ENCODE measurements at regions not wholly inside any gene's neighbourhood (a gene's known extent, or its start where the extent isn't known, plus 50 kb on each side); places are given as distances from the start of the nearest gene placed in this dataset.

- Histone ChIP-seq H3K9me3 (ENCODE audit: low read depth) (no peaks in the 10 kb centered on the region), H3K27ac (no peak overlapping the region), H3K27me3 (no peaks in the 10 kb centered on the region), H3K4me1 (no peaks in the 10 kb centered on the region), H3K36me3 (no peaks in the 10 kb centered on the region), H3K4me3 (no peak overlapping the region), H2AFZ (replicated peaks) (no peak overlapping the region), H3K4me2 (no peak overlapping the region), H3F3A (ENCODE audit: low read depth) (no peaks in the 10 kb centered on the region), H3K9ac (no peak overlapping the region), H3K79me2 (ENCODE audit: low read depth) (no peaks in the 10 kb centered on the region), H4K20me1 (ENCODE audit: low read depth) (no peaks in the 10 kb centered on the region)
- DNase-seq (ENCODE audit: low spot score), result no peak
- no peaks in the 10 kb centered on the region for H3K4me1 Mint-ChIP-seq
- no peak overlapping the region for H3K4me3 Mint-ChIP-seq
- H3K9me3 Mint-ChIP-seq, result no peaks in the 10 kb centered on the region
- no peaks in the 10 kb centered on the region for H3K27me3 Mint-ChIP-seq (ENCODE audit: insufficient read depth, low read depth)
- H3K36me3 Mint-ChIP-seq, result no peaks in the 10 kb centered on the region
- H3K27ac Mint-ChIP-seq, result peak overlapping the region; percentile 21
- no peak for TF ChIP-seq CTCF (IDR thresholded peaks at IDR 0.05)
- TF ChIP-seq EZH2 (IDR thresholded peaks at IDR 0.05), result no peak
- no peak for TF ChIP-seq EZH2phosphoT487 (IDR thresholded peaks at IDR 0.05)
These were observed 191.7 kb upstream of the GSC start for GRCh38 chr14:94961386-94962165.

GRCh38 chr14:94960285-94961001 lies 190.5 kb upstream of the GSC start:
- H3K4me2 ChIP-seq, result no peak overlapping the region
- Mint-ChIP-seq H3K4me1 (no peaks in the 10 kb centered on the region), H3K9me3 (no peaks in the 10 kb centered on the region), H3K27me3 (ENCODE audit: insufficient read depth, low read depth) (no peaks in the 10 kb centered on the region), H3K27ac (no peak overlapping the region), H3K36me3 (no peaks in the 10 kb centered on the region), H3K4me3 (no peak overlapping the region)
- no peaks in the 10 kb centered on the region for H3K9me3 ChIP-seq (ENCODE audit: low read depth)
- no peaks in the 10 kb centered on the region for H4K20me1 ChIP-seq (ENCODE audit: low read depth)
- H3K36me3 ChIP-seq, result no peaks in the 10 kb centered on the region
- no peak overlapping the region for H3K27ac ChIP-seq
- no peak overlapping the region for H3K9ac ChIP-seq
- H2AFZ ChIP-seq (replicated peaks), result no peak overlapping the region
- H3K27me3 ChIP-seq, result no peaks in the 10 kb centered on the region
- TF ChIP-seq EZH2phosphoT487 (IDR thresholded peaks at IDR 0.05) (no peak), CTCF (IDR thresholded peaks at IDR 0.05) (no peak), EZH2 (IDR thresholded peaks at IDR 0.05) (no peak)
- no peaks in the 10 kb centered on the region for H3K79me2 ChIP-seq (ENCODE audit: low read depth)
- no peak for DNase-seq (ENCODE audit: low spot score)
- no peaks in the 10 kb centered on the region for H3F3A ChIP-seq (ENCODE audit: low read depth)
- H3K4me1 ChIP-seq, result no peaks in the 10 kb centered on the region
- no peak overlapping the region for H3K4me3 ChIP-seq

GRCh38 chr14:94953541-94954260 lies 183.8 kb upstream of the GSC start:
- no peaks in the 10 kb centered on the region for H3K36me3 ChIP-seq
- no peak overlapping the region for H3K9ac ChIP-seq
- Mint-ChIP-seq H3K4me1 (no peaks in the 10 kb centered on the region), H3K27me3 (ENCODE audit: insufficient read depth, low read depth) (peaks cover 2% of the 10 kb centered on the region), H3K4me3 (no peak overlapping the region), H3K9me3 (no peaks in the 10 kb centered on the region), H3K36me3 (no peaks in the 10 kb centered on the region), H3K27ac (no peak overlapping the region)
- no peak overlapping the region for H3K4me3 ChIP-seq
- TF ChIP-seq EZH2 (IDR thresholded peaks at IDR 0.05), result no peak
- no peak for TF ChIP-seq EZH2phosphoT487 (IDR thresholded peaks at IDR 0.05)
- no peak for TF ChIP-seq CTCF (IDR thresholded peaks at IDR 0.05)
- no peaks in the 10 kb centered on the region for H4K20me1 ChIP-seq (ENCODE audit: low read depth)
- H3K27me3 ChIP-seq, result no peaks in the 10 kb centered on the region
- H3K79me2 ChIP-seq (ENCODE audit: low read depth), result no peaks in the 10 kb centered on the region
- no peak overlapping the region for H3K4me2 ChIP-seq
- no peak for DNase-seq (ENCODE audit: low spot score)
- H3K4me1 ChIP-seq, result no peaks in the 10 kb centered on the region
- H3K9me3 ChIP-seq (ENCODE audit: low read depth), result no peaks in the 10 kb centered on the region
- H2AFZ ChIP-seq (replicated peaks), result no peak overlapping the region
- H3F3A ChIP-seq (ENCODE audit: low read depth), result no peaks in the 10 kb centered on the region
- H3K27ac ChIP-seq, result no peak overlapping the region

Data from neural progenitor cell (in vitro differentiated cells).